ENCODE measurements at regions not wholly inside any gene's neighbourhood (a gene's known extent, or its start where the extent isn't known, plus 50 kb on each side); places are given as distances from the start of the nearest gene placed in this dataset.

GRCh38 chr17:65415991-65416390 is 145.5 kb downstream of the AXIN2 start:
- ATAC-seq (ENCODE audit: insufficient read depth, low FRiP score) (no peak), DNase-seq (no peak)
- no peaks in the 10 kb centered on the region for H3K4me1 ChIP-seq (ENCODE audit: control insufficient read depth in 5 of 5, insufficient read depth in 5 of 5, low read length in 5 of 5)
- H3K9me3 ChIP-seq (ENCODE audit: control insufficient read depth in 4 of 4, insufficient read depth in 3 of 4, low read length in 3 of 4): no peaks in the 10 kb centered on the region
- no peak overlapping the region for H3K27ac ChIP-seq (ENCODE audit: low read depth in 1 of 2, low read length in 1 of 2)
- no peak overlapping the region for H3K9ac ChIP-seq (ENCODE audit: insufficient read depth in 1 of 2, low read length in 2 of 2)
- H3K36me3 ChIP-seq (ENCODE audit: control insufficient read depth in 4 of 4, insufficient read depth in 4 of 4, low read length in 4 of 4): no peaks in the 10 kb centered on the region
- no peaks in the 10 kb centered on the region for H3K27me3 ChIP-seq (ENCODE audit: control insufficient read depth in 3 of 3, insufficient read depth in 3 of 3, low read length in 2 of 3)
- 86 to 90% methylated on average over 5 of the region's 5 CpGs for WGBS, 2 donors
- no peak for TF ChIP-seq CTCF (IDR thresholded peaks at IDR 0.05; ENCODE audit: control extremely low read depth, extremely low read depth)
- H3K4me3 ChIP-seq: no peak overlapping the region

- DNase-seq: no peak
These were observed 148.1 kb downstream of the AXIN2 start for GRCh38 chr17:65413390-65413789.

GRCh38 chr17:65409381-65409780 is 152.1 kb downstream of the AXIN2 start:
- Histone ChIP-seq H3K9ac (ENCODE audit: insufficient read depth in 1 of 2, low read length in 2 of 2) (no peak overlapping the region), H3K9me3 (ENCODE audit: control insufficient read depth in 4 of 4, insufficient read depth in 3 of 4, low read length in 3 of 4) (no peaks in the 10 kb centered on the region), H3K27me3 (ENCODE audit: control insufficient read depth in 3 of 3, insufficient read depth in 3 of 3, low read length in 2 of 3) (no peaks in the 10 kb centered on the region), H3K4me3 (no peak overlapping the region), H3K4me1 (ENCODE audit: control insufficient read depth in 5 of 5, insufficient read depth in 5 of 5, low read length in 5 of 5) (peaks cover 0 to 7% (median 0%) of the 10 kb centered on the region in 5 donors), H3K36me3 (ENCODE audit: control insufficient read depth in 4 of 4, insufficient read depth in 4 of 4, low read length in 4 of 4) (no peaks in the 10 kb centered on the region), H3K27ac (ENCODE audit: low read depth in 1 of 2, low read length in 1 of 2) (no peak overlapping the region)
- no peak for DNase-seq
- 44 to 55% methylated on average over 1 of the region's 1 CpG for WGBS, 2 donors
- ATAC-seq (ENCODE audit: insufficient read depth, low FRiP score): no peak
- no peak for TF ChIP-seq CTCF (IDR thresholded peaks at IDR 0.05; ENCODE audit: control extremely low read depth, extremely low read depth)

More at GRCh38 chr17:65413390-65413789, 148.1 kb downstream of the AXIN2 start:
- ATAC-seq (ENCODE audit: insufficient read depth, low FRiP score): no peak
- no peaks in the 10 kb centered on the region for H3K4me1 ChIP-seq (ENCODE audit: control insufficient read depth in 5 of 5, insufficient read depth in 5 of 5, low read length in 5 of 5)
- no peak overlapping the region for H3K27ac ChIP-seq (ENCODE audit: low read depth in 1 of 2, low read length in 1 of 2)
- no peaks in the 10 kb centered on the region for H3K27me3 ChIP-seq (ENCODE audit: control insufficient read depth in 3 of 3, insufficient read depth in 3 of 3, low read length in 2 of 3)
- H3K36me3 ChIP-seq (ENCODE audit: control insufficient read depth in 4 of 4, insufficient read depth in 4 of 4, low read length in 4 of 4): no peaks in the 10 kb centered on the region
- no peak overlapping the region for H3K4me3 ChIP-seq
- H3K9ac ChIP-seq (ENCODE audit: insufficient read depth in 1 of 2, low read length in 2 of 2): no peak overlapping the region
- 80 to 96% methylated on average over 2 of the region's 2 CpGs for WGBS, 2 donors
- no peak for TF ChIP-seq CTCF (IDR thresholded peaks at IDR 0.05; ENCODE audit: control extremely low read depth, extremely low read depth)
- H3K9me3 ChIP-seq (ENCODE audit: control insufficient read depth in 4 of 4, insufficient read depth in 3 of 4, low read length in 3 of 4): no peaks in the 10 kb centered on the region

GRCh38 chr17:65408050-65408449 is 153.4 kb downstream of the AXIN2 start:
- DNase-seq: no peak
- Histone ChIP-seq H3K27ac (ENCODE audit: low read depth in 1 of 2, low read length in 1 of 2) (no peak overlapping the region), H3K36me3 (ENCODE audit: control insufficient read depth in 4 of 4, insufficient read depth in 4 of 4, low read length in 4 of 4) (no peaks in the 10 kb centered on the region), H3K27me3 (ENCODE audit: control insufficient read depth in 3 of 3, insufficient read depth in 3 of 3, low read length in 2 of 3) (no peaks in the 10 kb centered on the region), H3K4me1 (ENCODE audit: control insufficient read depth in 5 of 5, insufficient read depth in 5 of 5, low read length in 5 of 5) (peaks cover 0 to 9% (median 2%) of the 10 kb centered on the region in 5 donors), H3K9ac (ENCODE audit: insufficient read depth in 1 of 2, low read length in 2 of 2) (no peak overlapping the region), H3K9me3 (ENCODE audit: control insufficient read depth in 4 of 4, insufficient read depth in 3 of 4, low read length in 3 of 4) (no peaks in the 10 kb centered on the region), H3K4me3 (no peak overlapping the region)
- TF ChIP-seq CTCF (IDR thresholded peaks at IDR 0.05; ENCODE audit: control extremely low read depth, extremely low read depth): no peak
- no peak for ATAC-seq (ENCODE audit: insufficient read depth, low FRiP score)
- 97 to 98% methylated on average over 2 of the region's 2 CpGs for WGBS, 2 donors

Measured in lung (tissue), 11 donors.